ENCODE measurements at regions not wholly inside any gene's neighbourhood (a gene's known extent, or its start where the extent isn't known, plus 50 kb on each side); places are given as distances from the start of the nearest gene placed in this dataset.

DNA sequence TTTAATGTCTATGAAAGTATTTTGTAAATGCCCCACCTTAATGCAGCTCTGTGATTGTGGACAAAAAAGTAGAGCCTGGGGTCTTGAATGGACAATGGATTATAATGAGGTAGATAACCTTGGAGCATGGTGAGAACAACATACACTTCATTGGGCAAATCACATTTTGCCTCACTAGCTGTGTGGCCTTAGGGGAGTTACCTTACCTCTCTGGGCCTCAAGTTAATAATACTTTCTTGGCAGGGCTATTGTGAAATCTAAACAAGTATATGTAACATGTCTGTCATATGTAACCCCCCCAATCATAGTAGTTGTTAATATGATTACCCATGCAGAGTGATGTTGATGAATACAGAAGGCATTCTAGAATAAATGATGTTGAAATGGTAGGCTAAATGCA is 213.6 kb upstream of the ANKRD55 start:
- Mint-ChIP-seq H3K27me3 (peaks cover 6% of the 10 kb centered on the region), H3K27ac (no peak overlapping the region), H3K4me3 (no peak overlapping the region), H3K36me3 (no peaks in the 10 kb centered on the region), H3K9me3 (no peaks in the 10 kb centered on the region), H3K4me1 (peaks cover 0 to 4% (median under 1%) of the 10 kb centered on the region in 4 donors)
- no peak for ATAC-seq (ENCODE audit: low read depth in 2 of 2)
- H3K27me3 ChIP-seq (ENCODE audit: control insufficient read depth, insufficient read depth, low read length) = no peaks in the 10 kb centered on the region
- no peaks in the 10 kb centered on the region for H3K9me3 ChIP-seq (ENCODE audit: control insufficient read depth in 2 of 2, low read length in 2 of 2)
- no peak for DNase-seq
- no peaks in the 10 kb centered on the region for H3K36me3 ChIP-seq (ENCODE audit: control insufficient read depth, insufficient read depth, low read length)
- no peak overlapping the region for H3K4me3 ChIP-seq (ENCODE audit: low read depth, low read length)
- H3K27ac ChIP-seq (ENCODE audit: insufficient read depth, low read length, poor library complexity, severe bottlenecking) = no peak overlapping the region
- no peaks in the 10 kb centered on the region for H3K4me1 ChIP-seq (ENCODE audit: control insufficient read depth, insufficient read depth, low read length, poor library complexity, severe bottlenecking)

DNA sequence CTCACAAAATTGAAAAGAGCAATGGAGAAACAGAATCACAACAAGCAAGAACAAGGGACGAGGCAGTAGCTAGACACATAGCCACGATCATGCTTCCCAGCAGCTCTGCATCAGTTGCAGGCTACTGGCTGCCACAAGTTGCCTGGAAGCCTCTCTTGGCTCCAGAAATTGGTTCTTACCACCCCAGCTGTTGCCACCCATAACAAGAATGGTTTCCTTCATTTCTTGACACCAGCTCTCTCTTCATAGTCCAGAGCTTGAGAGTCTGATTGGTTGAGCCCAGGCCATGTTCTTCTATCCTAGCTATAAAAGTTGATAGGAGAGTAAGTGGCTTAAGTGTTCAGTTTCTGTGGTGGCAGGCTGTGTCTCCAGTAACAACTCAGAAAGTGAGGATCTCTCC is 210.7 kb upstream of the ANKRD55 start:
- H3K9me3 Mint-ChIP-seq = no peaks in the 10 kb centered on the region
- no peak overlapping the region for H3K4me3 Mint-ChIP-seq
- H3K4me3 ChIP-seq (ENCODE audit: low read depth, low read length) = no peak overlapping the region
- H3K27ac Mint-ChIP-seq = peak overlapping the region in 1 of 3 donors; percentile 2
- ATAC-seq (ENCODE audit: low read depth in 2 of 2) (no peak), DNase-seq (no peak)
- H3K36me3 Mint-ChIP-seq = no peaks in the 10 kb centered on the region
- no peaks in the 10 kb centered on the region for H3K4me1 ChIP-seq (ENCODE audit: control insufficient read depth, insufficient read depth, low read length, poor library complexity, severe bottlenecking)
- no peaks in the 10 kb centered on the region for H3K27me3 ChIP-seq (ENCODE audit: control insufficient read depth, insufficient read depth, low read length)
- peaks cover 0 to 4% (median under 1%) of the 10 kb centered on the region in 4 donors for H3K4me1 Mint-ChIP-seq
- H3K36me3 ChIP-seq (ENCODE audit: control insufficient read depth, insufficient read depth, low read length) = no peaks in the 10 kb centered on the region
- H3K27ac ChIP-seq (ENCODE audit: insufficient read depth, low read length, poor library complexity, severe bottlenecking) = no peak overlapping the region
- no peaks in the 10 kb centered on the region for H3K9me3 ChIP-seq (ENCODE audit: control insufficient read depth in 2 of 2, low read length in 2 of 2)
- peaks cover 10% of the 10 kb centered on the region for H3K27me3 Mint-ChIP-seq

DNA sequence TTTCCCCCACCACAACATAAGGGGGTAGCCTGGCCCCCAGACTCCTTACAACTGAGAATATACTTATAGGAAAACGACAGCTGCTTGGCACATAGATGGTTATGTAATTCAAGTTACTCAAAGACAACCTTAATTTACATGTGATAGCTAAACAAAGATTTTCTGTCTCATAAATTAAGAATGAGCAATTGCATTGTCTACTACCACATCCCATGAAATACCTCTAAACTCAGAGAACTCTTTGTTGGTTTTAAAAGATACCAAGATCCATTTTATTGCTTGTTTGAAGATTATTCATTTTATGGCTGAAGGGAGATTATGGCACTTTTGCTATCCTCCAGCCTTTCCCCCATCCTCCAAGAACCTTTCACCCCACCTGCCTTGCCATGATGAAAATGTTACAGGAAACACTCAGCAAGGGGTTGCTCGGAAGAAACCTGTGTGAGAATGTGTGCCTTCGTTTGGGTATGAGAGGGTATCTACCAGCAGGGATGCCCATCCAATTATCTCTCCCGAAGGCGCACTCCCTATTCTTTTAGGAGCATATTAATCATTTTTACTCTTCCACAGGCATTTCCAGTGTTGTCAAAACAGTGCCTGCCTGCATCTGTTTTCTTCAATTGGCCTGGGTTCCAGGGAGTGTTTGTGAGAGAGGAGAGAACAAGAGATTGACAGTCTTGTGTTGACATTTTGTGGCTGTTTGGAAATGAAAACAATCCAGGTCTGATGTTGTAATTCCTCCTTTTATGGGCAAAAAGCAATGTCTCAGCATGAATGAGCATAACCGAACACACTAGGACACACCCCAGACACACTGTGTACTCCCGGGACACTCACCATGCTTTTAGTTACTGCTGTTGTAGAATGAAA is 208.0 kb upstream of the ANKRD55 start:
- Histone ChIP-seq H3K4me1 (ENCODE audit: control insufficient read depth, insufficient read depth, low read length, poor library complexity, severe bottlenecking) (no peaks in the 10 kb centered on the region), H3K4me3 (ENCODE audit: low read depth, low read length) (no peak overlapping the region), H3K9me3 (ENCODE audit: control insufficient read depth in 2 of 2, low read length in 2 of 2) (no peaks in the 10 kb centered on the region), H3K27me3 (ENCODE audit: control insufficient read depth, insufficient read depth, low read length) (no peaks in the 10 kb centered on the region), H3K36me3 (ENCODE audit: control insufficient read depth, insufficient read depth, low read length) (no peaks in the 10 kb centered on the region), H3K27ac (ENCODE audit: insufficient read depth, low read length, poor library complexity, severe bottlenecking) (no peak overlapping the region)
- peak overlapping the region in 1 of 3 donors; percentile 41 for H3K27ac Mint-ChIP-seq
- peaks cover 0 to 7% (median 2%) of the 10 kb centered on the region in 4 donors for H3K4me1 Mint-ChIP-seq
- H3K36me3 Mint-ChIP-seq = no peaks in the 10 kb centered on the region
- ATAC-seq (ENCODE audit: low read depth in 2 of 2) (no peak), DNase-seq (no peak)
- no peak overlapping the region for H3K4me3 Mint-ChIP-seq
- no peaks in the 10 kb centered on the region for H3K9me3 Mint-ChIP-seq
- H3K27me3 Mint-ChIP-seq = peaks cover 10% of the 10 kb centered on the region

DNA sequence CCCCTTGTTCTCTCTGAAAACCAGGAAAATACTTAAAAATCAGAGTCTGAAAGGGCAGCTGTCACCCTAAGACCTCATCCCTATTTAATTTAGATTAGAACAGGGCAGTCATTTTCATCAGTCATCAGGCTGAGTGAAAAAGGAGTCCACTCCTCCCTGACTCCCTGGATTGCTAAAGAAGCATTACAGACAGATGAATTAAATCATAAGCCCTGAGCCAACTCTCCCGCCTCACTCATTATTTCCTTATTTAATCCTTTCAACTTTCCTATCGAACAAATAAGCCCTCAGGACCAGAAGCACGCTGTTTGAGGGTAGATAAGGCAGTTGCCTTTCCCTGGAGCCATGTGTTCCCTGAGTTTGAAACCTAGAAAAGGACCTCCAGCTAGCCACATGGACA is 201.9 kb upstream of the ANKRD55 start:
- Histone ChIP-seq H3K9me3 (ENCODE audit: control insufficient read depth in 2 of 2, low read length in 2 of 2) (no peaks in the 10 kb centered on the region), H3K4me1 (ENCODE audit: control insufficient read depth, insufficient read depth, low read length, poor library complexity, severe bottlenecking) (no peaks in the 10 kb centered on the region), H3K27ac (ENCODE audit: insufficient read depth, low read length, poor library complexity, severe bottlenecking) (no peak overlapping the region), H3K27me3 (ENCODE audit: control insufficient read depth, insufficient read depth, low read length) (no peaks in the 10 kb centered on the region), H3K36me3 (ENCODE audit: control insufficient read depth, insufficient read depth, low read length) (no peaks in the 10 kb centered on the region), H3K4me3 (ENCODE audit: low read depth, low read length) (no peak overlapping the region)
- DNase-seq (no peak), ATAC-seq (ENCODE audit: low read depth in 2 of 2) (no peak)
- Mint-ChIP-seq H3K27ac (peak overlapping the region in 1 of 3 donors; percentile 44), H3K27me3 (peaks cover 12% of the 10 kb centered on the region), H3K36me3 (no peaks in the 10 kb centered on the region), H3K4me3 (no peak overlapping the region), H3K9me3 (peaks cover 0 to 2% (median 0%) of the 10 kb centered on the region in 7 donors), H3K4me1 (peaks cover 0 to 6% (median 3%) of the 10 kb centered on the region in 4 donors)

DNA sequence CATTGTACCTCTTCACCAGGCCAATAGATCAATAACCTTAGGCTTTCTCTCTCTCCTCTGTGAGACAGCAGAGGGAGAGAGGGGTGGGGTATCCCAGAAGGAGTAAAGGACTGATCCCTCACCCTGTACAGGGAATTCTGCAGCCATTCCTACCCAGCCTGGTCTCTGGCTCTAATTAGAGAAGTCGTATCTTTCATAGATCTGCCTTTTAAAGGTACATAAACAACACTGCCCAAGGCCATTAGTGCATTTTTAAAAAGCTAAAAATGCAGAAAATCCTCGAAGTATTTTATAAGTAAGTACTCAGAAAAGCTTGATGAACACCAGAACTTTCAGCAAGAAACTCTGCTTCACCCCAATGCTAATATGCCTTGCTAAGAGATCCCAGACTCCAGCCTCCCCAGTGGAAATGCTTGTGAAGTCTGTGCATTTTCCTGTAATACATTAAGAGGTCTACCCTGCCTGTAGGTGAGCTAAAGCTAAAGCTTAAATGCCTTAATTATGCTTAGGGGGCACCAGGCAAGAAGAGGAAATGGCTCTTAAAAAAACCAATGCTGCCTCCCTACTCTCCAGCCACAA is 200.0 kb upstream of the ANKRD55 start:
- Mint-ChIP-seq H3K27me3 (peaks cover 10% of the 10 kb centered on the region), H3K27ac (no peak overlapping the region), H3K36me3 (no peaks in the 10 kb centered on the region), H3K4me3 (no peak overlapping the region), H3K4me1 (peaks cover 0 to 6% (median 3%) of the 10 kb centered on the region in 4 donors), H3K9me3 (peaks cover 0 to 2% (median 0%) of the 10 kb centered on the region in 7 donors)
- no peaks in the 10 kb centered on the region for H3K27me3 ChIP-seq (ENCODE audit: control insufficient read depth, insufficient read depth, low read length)
- H3K4me3 ChIP-seq (ENCODE audit: low read depth, low read length) = no peak overlapping the region
- ATAC-seq (ENCODE audit: low read depth in 2 of 2) (no peak), DNase-seq (no peak)
- no peak overlapping the region for H3K27ac ChIP-seq (ENCODE audit: insufficient read depth, low read length, poor library complexity, severe bottlenecking)
- no peaks in the 10 kb centered on the region for H3K36me3 ChIP-seq (ENCODE audit: control insufficient read depth, insufficient read depth, low read length)
- H3K4me1 ChIP-seq (ENCODE audit: control insufficient read depth, insufficient read depth, low read length, poor library complexity, severe bottlenecking) = no peaks in the 10 kb centered on the region
- H3K9me3 ChIP-seq (ENCODE audit: control insufficient read depth in 2 of 2, low read length in 2 of 2) = no peaks in the 10 kb centered on the region

DNA sequence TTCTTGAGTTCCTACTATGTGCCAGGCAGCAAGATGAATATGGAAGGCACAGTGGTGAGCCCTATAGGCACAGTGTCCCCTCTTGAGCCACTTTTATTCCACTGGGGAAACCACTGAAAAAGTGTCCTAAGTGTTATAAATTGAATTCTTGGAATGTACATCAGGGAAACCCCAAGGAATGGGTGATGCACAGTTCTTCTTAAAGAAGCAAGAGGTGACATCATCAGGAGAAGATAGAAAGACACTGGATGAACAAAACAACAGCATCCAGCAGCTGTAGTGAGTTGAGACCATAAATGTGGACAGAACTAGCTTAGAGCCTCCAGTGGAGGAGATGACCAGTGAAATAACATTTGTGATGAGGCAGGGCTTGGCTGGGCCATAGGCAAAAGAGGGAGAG is 199.2 kb upstream of the ANKRD55 start:
- ATAC-seq (ENCODE audit: low read depth in 2 of 2) = no peak
- no peaks in the 10 kb centered on the region for H3K36me3 Mint-ChIP-seq
- no peak overlapping the region for H3K27ac Mint-ChIP-seq

DNA sequence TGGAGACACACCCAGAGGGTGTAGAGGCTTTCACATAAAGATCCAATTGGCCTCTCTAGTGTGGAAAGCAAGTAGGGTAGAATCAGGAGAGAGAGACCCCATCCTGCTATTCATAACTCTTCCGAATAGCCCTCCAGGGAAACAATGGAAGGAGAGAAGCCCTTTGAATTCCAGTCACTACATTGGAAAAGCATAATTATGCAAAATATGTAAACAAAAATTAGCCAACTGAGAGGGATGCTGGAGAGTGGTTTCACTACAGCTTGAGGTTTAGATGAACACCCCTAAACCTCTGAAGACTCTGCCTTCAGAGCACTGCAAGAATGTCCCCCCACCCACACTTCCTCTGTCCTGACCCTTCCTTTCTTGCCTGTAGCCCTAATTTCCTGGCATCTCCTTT is 197.3 kb upstream of the ANKRD55 start:
- DNase-seq (no peak), ATAC-seq (ENCODE audit: low read depth in 2 of 2) (no peak)
- Histone ChIP-seq H3K27ac (ENCODE audit: insufficient read depth, low read length, poor library complexity, severe bottlenecking) (no peak overlapping the region), H3K4me1 (ENCODE audit: control insufficient read depth, insufficient read depth, low read length, poor library complexity, severe bottlenecking) (no peaks in the 10 kb centered on the region), H3K27me3 (ENCODE audit: control insufficient read depth, insufficient read depth, low read length) (no peaks in the 10 kb centered on the region), H3K36me3 (ENCODE audit: control insufficient read depth, insufficient read depth, low read length) (no peaks in the 10 kb centered on the region), H3K9me3 (ENCODE audit: control insufficient read depth in 2 of 2, low read length in 2 of 2) (no peaks in the 10 kb centered on the region), H3K4me3 (ENCODE audit: low read depth, low read length) (no peak overlapping the region)
- peak overlapping the region in 1 of 3 donors; percentile 45 for H3K27ac Mint-ChIP-seq
- peaks cover 0 to 3% (median 0%) of the 10 kb centered on the region in 4 donors for H3K4me1 Mint-ChIP-seq
- H3K27me3 Mint-ChIP-seq = peaks cover 8% of the 10 kb centered on the region
- no peak overlapping the region for H3K4me3 Mint-ChIP-seq
- H3K9me3 Mint-ChIP-seq = peaks cover 0 to 3% (median 0%) of the 10 kb centered on the region in 7 donors
- no peaks in the 10 kb centered on the region for H3K36me3 Mint-ChIP-seq

More for the DNA sequence above, 199.2 kb upstream of the ANKRD55 start:
- Histone ChIP-seq H3K27me3 (ENCODE audit: control insufficient read depth, insufficient read depth, low read length) (no peaks in the 10 kb centered on the region), H3K27ac (ENCODE audit: insufficient read depth, low read length, poor library complexity, severe bottlenecking) (no peak overlapping the region), H3K4me3 (ENCODE audit: low read depth, low read length) (no peak overlapping the region), H3K4me1 (ENCODE audit: control insufficient read depth, insufficient read depth, low read length, poor library complexity, severe bottlenecking) (no peaks in the 10 kb centered on the region), H3K9me3 (ENCODE audit: control insufficient read depth in 2 of 2, low read length in 2 of 2) (no peaks in the 10 kb centered on the region), H3K36me3 (ENCODE audit: control insufficient read depth, insufficient read depth, low read length) (no peaks in the 10 kb centered on the region)
- Mint-ChIP-seq H3K9me3 (peaks cover 0 to 2% (median 0%) of the 10 kb centered on the region in 7 donors), H3K4me1 (peaks cover 0 to 6% (median 3%) of the 10 kb centered on the region in 4 donors), H3K4me3 (no peak overlapping the region), H3K27me3 (peaks cover 10% of the 10 kb centered on the region)
- no peak for DNase-seq

All from CD4-positive, CD25-positive, alpha-beta regulatory T cell (primary cell).